HG03175 (cell line): ENCODE measurements at regions not wholly inside any gene's neighbourhood (a gene's known extent, or its start where the extent isn't known, plus 50 kb on each side); places are given as distances from the start of the nearest gene placed in this dataset.
"Not testable (repeated sequence)": the region's sequence is repeated elsewhere in the genome, so short reads cannot be mapped to it uniquely, and the experiment has no call there.

Experiments
- ATAC-seq: cut with Tn5 transposase; IDR thresholded peaks from one replicate; pipeline ENCODE4 v1.9.1; 2021; ENCODE audit warnings: mild to moderate bottlenecking, moderate library complexity; ENCODE audit not compliant: unreplicated experiment

DNA sequence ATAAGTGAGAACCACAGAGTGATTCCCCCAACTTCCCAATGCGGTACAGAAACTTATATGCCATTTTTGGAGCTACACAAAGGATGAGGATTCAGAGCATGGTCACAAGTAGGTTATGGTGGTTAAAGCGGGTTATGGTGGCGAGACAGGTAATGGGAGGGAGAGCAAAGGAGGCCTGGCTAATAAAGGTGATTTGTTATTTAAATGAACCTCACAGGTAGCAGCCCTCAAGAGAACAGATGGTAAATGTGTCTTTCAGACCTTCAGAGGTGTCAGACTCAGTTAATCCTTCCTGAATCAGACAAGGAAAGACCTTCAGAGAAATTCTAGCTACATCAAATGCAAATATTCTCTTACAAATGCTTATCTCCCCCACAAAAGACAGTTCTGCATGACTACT lies 1971.4 kb downstream of the OLFM4 start:
- ATAC-seq = no peak

- no peak for ATAC-seq
Measured at GRCh38 chr13:55000844-55001243, 1972.2 kb downstream of the OLFM4 start.

DNA sequence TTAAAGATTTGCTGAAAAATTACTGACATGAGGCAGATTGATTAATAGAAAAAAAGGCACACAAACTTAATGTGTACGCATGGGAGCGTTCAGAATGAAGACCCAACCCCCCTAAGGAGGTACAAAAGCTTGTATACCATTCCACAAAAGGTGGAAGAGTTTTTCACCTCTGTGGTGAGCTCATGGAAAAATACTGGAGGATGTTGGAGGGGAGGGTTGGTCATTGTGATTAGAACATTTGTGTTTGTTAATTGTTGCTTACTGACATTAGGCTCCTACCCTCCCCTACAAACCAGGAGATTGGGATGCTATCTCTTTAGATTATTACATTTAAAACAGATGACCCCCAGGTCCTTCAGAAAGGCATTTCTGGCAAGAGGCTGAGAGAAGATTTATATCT lies 1973.3 kb downstream of the OLFM4 start:
- no peak for ATAC-seq

- no peak for ATAC-seq
Measured at GRCh38 chr13:55007681-55008080, 1979.1 kb downstream of the OLFM4 start.

- ATAC-seq = no peak
Measured at GRCh38 chr13:55013051-55013450, 1984.4 kb downstream of the OLFM4 start.

GRCh38 chr13:55029280-55029679 lies 2000.7 kb downstream of the OLFM4 start:
- no peak for ATAC-seq

DNA sequence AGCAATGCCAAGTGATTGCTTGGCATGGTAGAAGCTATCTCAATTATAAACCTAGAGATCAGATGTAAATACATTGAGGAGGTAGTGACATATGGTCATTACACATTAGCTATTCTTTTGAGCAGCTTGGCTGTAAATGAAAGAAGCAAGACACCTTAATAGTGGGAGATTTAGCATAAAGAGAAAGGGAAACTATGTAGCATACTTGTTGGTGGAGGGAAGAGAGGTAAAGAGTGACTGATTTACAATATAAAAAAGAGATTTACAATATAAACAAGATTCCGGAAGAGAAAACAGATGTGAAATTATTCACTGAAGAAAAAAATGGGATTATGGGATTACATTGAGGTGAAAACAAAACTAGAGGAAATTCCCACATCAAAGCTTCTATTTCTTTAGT lies 2009.6 kb downstream of the OLFM4 start:
- no peak for ATAC-seq

DNA sequence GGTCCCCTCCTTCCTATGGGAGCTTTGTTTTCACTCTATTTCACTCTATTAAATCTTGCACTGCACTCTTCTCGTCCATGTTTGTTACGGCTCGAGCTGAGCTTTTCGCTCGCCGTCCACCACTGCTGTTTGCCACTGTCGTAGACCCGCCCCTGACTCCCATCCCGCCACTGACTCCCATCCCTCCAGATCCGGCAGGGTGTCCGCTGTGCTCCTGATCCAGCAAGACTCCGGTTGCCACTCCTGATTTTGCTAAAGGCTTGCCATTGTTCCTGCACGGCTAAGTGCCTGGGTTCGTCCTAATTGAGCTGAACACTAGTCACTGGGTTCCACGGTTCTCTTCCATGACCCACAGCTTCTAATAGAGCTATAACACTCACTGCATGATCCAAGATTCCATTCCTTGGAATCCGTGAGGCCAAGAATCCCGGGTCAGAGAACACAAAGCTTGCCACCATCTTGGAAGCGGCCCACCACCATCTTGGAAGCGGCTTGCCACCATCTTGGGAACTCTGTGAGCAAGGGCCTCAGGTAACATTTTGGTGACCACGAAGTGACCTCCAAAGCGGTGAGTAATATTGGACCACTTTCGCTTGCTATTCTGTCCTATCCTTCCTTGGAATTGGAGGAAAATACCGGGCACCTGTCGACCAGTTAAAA lies 2025.4 kb downstream of the OLFM4 start:
- ATAC-seq = not testable (repeated sequence)

DNA sequence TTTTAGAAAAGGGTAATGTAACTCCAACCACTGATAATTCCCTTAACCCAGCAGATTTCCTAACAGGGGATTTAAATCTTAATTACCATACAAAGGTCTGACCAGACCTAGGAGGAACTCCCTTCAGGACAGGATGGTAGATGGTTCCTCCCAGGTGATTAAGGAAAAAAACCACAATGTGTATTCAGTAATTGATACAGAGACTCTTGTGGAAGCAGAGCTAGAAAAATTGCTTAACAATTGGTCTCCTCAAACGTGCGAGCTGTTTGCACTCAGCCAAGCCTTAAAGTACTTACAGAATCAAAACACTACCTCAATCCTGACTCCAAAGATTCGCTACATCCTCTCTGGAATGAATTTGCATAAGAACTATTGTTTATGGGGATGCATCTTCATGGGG lies 2027.1 kb downstream of the OLFM4 start:
- ATAC-seq = not testable (repeated sequence)

DNA sequence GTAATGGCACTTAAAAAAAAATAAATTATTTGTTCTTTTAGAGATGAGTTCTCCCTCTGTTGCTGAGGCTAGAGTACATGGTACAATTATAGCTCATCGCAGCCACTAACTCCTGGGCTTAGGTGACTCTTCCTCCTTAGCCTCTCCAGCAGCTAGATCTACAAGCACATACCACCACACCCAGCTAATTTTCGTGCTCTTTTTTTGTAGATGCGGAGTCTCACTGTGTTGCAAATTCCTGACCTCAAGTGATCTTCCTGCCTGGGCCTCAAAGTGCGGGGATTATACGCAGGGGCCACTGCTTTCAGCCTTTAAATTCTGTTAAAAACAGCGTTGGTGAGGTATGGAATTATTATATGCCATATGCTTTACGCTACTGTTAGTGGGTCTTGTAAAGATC lies 2034.0 kb downstream of the OLFM4 start:
- no peak for ATAC-seq

DNA sequence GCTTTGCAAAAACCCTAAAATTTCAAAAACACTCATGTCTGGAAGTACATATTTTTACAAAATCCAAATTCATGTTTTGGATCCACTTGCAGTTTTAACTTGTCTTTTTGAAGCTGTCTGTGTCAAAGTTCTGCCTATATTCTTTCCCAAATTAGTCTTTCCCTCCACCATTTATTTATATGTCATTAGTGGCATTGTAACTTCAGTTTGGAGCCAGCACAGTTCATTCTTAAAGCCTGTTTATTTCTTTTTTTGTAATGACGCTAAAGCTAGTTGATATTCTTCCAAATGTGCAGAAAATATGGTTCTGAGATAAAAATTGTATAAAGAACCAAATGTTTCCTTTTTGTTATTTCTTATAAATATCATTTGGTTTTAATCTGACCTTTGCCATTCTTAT lies 2039.3 kb downstream of the OLFM4 start:
- no peak for ATAC-seq

DNA sequence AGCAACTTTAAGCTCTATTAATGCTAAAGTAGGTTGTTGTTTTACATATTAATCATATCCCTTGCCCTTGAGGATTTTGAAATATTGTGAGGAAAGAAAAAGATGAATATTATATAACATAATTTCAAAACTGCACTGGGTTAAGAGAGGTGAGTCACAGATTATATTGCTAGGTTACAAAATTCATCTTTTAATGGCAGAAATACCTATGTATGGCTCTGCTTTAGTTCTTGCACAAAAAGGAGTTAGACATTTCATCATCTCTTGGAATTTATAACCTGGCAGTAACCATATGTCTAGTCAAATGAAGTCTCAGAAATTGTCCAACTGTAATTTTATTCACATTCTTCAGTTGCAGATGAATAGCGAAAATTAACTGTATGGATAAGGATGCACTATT lies 2041.1 kb downstream of the OLFM4 start:
- no peak for ATAC-seq

DNA sequence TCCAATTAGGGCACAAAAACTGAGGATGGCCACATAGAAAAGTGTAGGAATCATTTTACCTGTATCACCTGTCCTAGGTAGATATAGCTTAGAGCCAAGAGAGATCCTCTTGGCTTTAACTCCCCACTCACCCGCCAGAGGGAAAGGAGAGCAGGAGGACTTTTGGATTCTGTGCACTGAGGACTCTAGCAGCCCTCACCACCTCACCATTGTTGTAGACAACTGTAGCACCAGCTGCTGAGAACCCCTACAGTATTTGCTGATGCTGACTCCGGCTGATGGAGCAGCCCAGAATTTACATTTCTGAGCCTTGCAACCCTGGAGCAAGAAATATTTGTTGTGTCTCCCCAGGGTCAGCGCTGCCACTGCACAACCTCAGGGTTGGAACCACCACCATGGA lies 2044.4 kb downstream of the OLFM4 start:
- no peak for ATAC-seq

GRCh38 chr13:55084630-55085029 lies 2056.0 kb downstream of the OLFM4 start:
- ATAC-seq = no peak

DNA sequence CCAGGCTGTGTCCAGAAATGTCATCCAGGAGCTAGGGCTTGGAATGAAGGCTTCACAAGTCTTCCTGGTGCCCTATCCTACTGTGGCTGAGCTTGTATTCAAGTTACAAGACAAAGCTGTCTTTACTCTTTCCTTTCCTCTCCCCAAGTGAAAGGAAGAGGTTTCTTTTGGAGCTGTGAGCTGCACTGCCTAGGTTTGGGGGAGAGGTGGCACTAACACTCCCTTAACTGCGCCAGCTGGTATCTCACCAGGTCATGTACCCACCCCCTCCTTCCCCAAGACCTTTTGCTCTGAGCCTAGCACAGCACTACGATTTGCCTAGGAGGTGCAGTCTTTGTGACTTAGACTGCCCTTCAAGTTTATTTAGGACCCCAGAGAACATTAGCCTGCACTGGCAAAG lies 2053.6 kb upstream of the PRR20A start:
- no peak for ATAC-seq

DNA sequence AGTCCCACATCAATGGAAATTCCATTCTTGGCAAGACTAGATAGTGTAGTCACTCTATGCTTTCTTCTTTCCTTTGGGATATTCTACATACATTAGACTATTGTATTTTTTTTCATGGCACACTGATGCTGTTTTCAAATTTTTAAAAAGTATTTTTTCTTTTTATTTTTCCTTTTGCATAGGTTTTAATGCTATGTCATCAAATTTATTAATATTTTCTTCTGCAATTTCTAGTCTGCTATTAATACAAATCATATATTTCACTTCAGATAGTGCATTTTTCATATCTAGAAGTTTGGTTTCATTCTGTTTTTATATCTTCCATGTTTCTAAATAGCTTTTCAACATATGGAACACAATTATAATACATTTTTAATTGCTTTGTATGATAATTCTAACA lies 2050.1 kb upstream of the PRR20A start:
- no peak for ATAC-seq

GRCh38 chr13:55091172-55091571 lies 2049.5 kb upstream of the PRR20A start:
- no peak for ATAC-seq

DNA sequence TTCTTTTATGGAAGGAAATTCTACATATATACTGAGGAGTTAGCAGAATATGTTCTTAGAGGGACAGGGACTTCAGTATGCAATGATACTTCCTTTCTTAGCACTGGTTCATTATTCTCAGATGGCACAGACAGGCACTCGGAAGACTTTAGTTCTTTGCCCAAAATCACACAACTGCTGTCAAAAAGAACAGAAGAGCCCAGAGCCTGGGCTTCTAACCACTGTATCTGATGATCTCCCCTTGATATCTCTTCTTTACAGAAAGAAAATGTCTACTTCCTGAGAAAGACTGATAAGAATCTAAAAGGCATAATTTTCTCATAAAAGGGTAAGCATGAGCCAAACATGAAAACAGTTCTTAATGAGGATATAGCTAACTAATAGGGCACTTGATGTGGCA lies 2034.2 kb upstream of the PRR20A start:
- no peak for ATAC-seq

DNA sequence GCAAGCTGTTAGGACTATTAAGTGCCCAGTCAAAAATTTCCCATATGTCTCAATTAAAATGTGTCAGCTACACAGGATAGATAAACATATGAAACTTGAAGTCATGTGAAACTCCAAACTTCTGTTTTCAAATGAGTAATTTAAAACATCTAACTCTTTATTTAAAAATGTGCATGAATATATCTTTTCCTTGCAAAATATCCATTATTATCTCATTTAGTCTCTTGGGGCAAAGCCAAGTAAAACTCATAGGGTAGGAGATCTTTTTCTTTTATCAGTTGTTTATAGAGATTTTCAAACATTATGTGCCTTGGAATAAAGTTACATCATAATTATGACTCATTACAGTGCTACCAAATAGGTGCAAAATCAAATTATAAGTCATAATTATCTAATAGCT lies 2020.1 kb upstream of the PRR20A start:
- ATAC-seq = no peak

DNA sequence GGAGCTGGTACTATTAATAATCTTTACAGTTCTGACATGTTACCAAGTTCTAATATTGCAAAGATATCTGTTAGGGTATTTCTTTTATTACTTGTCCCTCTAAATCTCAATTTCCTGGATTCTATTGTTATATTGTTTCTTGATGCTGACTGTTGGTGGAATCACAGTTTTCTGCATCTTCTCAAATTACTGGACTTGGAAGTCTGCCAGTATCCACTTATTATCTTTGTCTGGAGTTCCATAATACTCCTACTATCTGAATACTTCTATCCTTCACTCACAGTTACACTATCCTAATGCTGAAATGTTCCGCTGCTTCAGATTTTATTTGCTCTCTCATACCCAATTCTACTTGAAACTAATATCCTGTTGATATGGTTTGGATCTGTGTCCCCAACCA lies 1985.7 kb upstream of the PRR20A start:
- ATAC-seq = no peak

DNA sequence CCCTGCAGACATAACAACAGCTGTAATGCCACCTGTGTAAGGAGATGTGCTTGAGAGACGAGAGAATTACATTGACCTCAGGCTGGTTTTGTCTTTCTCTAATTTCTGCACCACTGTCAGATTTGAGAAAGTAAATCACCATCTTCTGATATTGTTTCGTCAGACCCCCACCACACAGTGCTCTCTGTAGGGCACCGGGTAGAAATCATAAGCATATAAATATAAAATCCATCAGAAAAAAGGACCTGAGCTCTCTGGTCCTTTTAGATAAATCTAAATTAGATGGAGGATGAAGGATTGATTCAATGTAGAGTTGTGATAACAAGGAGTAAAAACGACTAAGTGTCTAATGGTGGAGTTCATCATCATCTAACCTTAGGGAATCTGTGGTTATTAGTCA lies 1981.0 kb upstream of the PRR20A start:
- ATAC-seq = no peak

- no peak for ATAC-seq
Measured at GRCh38 chr13:55160867-55161266, 1979.9 kb upstream of the PRR20A start.

- not testable (repeated sequence) for ATAC-seq
Measured at GRCh38 chr13:55178582-55178981, 1962.1 kb upstream of the PRR20A start.
